Non-pigmented ciliary epithelial cell (primary cell): ENCODE measurements at regions not wholly inside any gene's neighbourhood (a gene's known extent, or its start where the extent isn't known, plus 50 kb on each side); places are given as distances from the start of the nearest gene placed in this dataset.
"Not testable (repeated sequence)": the region's sequence is repeated elsewhere in the genome, so short reads cannot be mapped to it uniquely, and the experiment has no call there.

Experiments used
- DNase-seq: peaks from one replicate; pipeline ENCODE4 v3.0.0-alpha.2; 2010; ENCODE audit warnings: low read depth

DNA sequence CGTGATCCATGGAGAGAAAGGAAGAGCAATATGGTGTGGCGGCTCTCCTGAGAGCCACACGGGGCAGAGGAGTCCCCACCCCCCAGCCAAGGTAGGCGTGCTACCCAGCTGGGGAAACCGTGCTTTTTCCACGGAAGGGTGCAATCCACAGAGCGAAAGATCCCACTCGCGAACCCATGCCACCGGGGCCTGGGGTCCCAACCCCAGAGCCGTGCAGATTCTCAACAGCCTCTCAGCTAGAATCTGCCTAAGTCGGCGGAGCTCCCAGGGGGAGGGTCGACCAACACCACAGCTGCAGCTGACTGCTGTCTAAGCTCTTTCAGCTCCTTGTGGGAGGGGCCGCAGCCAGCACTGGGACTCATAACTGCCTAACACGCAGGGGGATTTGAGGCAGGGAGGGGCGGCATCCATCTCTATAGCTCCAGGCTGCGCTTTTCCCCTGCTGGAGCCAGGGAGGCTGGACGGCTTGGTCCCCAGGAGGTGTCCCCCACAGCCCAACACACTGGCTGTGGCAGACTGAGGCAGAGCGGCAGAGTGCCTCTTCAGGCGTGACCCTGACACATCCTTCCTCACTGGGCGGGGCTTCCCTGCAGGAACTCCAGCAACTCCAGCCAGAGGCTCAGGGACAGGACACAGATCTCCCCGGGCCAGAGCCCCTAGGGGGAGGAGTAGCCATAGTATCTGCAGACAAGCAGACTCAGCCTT lies 107.6 kb upstream of the ZBTB20 start:
- DNase-seq, result no peak

DNA sequence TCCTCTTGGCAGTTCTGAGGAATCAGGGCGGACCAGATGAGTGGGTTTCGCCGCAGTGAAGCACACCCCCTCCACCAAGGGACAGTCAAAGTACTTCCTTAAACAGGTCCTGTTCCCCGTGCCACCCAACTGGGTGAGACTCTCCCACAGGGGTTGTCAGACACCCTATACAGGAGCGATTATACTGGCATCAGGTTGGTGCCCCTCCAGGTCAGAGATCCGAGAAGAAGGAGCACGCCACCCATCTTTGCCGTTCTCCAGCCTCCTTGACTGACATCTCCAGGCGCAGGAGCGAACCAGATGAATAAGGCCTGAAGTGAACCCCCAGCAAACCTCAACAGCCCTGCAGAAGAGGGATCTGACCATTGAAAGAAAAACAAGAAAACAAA lies 108.1 kb upstream of the ZBTB20 start:
- no peak for DNase-seq

DNA sequence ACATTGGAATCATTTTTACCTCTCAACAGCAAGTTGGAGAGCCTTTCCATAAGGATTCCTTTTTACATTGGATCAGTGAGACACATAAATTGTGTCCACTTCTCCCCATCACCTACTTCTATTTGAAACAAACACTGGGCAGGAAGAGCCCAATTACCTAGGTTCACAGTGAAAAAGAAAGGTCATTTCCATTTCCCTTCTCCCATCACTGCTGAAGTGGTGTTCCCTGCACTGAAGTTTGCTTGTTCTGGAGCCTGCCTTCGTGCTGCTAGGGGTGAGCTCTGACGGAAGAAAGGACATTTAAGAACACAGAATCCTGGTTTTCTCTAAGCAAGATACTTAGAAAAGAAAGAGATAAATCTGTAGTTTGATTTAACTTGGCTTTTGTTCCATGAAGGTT lies 123.8 kb upstream of the ZBTB20 start:
- DNase-seq, result no peak

- DNase-seq, result no peak
Observed at GRCh38 chr3:115272036-115272824, 125.1 kb upstream of the ZBTB20 start.

DNA sequence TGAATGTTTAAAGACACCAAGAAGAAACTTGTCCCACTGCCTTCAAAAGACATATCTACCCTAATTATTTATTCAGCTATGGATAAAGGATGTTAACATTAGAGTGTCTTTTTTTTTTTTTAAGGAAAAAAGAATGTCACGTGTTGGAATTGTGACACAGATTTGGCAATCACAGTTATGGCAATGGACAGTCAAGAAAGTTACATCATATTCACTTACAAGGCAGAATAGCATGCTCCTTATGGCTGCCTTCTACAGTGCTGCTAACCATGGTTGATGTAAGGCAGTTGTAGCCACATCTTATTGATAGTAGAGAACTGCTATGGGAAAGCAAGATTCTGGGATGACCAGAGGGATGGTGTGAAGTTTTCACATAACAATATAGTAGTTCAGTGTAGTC lies 128.8 kb upstream of the ZBTB20 start:
- no peak for DNase-seq

- DNase-seq, result no peak
Observed at GRCh38 chr3:115279939-115280338, 132.9 kb upstream of the ZBTB20 start.

DNA sequence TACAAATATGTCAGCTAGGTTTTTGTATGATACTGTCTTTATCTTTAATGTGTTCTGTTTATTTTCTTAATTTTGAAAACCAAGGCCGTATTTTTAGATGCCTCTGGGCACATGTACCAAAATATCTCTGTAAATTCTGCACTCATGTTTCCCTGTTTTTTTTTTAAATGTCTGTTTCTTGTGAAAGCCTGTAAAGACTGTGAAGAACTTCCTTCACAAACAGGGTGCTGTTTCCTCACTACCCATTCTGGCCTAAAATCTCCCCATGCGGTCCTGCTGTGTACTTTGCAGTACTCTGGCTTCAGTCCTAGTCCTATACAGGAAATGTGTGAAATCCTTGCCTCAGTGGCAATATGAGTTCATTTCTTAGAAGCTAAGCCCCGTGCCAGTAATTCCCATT lies 133.4 kb upstream of the ZBTB20 start:
- DNase-seq, result no peak

DNA sequence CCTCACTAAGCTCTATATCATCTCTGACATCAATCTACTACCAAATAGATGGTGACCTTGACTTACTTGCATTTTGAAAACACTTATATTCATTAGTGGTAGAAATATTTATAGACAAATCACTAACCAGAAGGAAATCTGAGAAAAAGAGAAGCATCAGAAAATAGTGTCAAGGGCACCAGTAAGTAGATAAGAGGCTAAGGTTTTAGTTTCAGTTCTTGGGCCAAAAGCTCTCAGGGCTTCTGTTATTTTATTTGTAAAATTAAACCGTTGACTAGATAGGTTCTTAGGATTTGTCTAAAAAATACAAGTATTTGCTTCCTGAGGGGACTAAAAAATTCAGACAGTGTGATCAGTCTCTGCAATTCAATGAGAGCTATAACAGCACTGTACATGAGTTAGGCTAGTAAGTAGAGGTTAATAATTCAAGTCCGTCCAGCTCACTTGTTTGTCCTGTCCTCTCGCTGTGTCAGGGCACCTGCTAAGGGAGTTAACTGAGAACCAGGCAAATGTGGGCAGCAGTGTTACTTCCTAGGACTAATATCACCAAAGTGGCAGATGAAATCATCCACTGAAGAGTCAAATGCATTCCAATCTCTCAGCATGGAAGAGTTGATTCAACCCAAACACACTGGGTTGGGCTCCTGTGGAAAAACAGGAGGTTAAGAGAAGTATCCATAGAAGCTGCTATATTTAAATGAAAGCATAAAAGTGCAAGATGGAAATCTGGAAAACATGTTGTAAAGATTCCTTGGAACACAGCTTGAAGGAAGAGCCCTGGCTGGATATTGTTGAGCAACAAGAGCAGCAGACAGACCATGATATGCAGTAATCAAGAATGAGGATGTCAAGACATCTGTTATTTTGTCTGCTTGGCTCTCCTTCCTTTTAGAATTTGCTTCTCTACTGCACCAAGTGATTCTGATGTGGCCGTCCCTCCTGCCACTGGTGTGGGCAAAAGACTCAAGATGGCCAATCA lies 134.9 kb upstream of the ZBTB20 start:
- no peak for DNase-seq

GRCh38 chr3:115284980-115285379 lies 137.9 kb upstream of the ZBTB20 start:
- no peak for DNase-seq

DNA sequence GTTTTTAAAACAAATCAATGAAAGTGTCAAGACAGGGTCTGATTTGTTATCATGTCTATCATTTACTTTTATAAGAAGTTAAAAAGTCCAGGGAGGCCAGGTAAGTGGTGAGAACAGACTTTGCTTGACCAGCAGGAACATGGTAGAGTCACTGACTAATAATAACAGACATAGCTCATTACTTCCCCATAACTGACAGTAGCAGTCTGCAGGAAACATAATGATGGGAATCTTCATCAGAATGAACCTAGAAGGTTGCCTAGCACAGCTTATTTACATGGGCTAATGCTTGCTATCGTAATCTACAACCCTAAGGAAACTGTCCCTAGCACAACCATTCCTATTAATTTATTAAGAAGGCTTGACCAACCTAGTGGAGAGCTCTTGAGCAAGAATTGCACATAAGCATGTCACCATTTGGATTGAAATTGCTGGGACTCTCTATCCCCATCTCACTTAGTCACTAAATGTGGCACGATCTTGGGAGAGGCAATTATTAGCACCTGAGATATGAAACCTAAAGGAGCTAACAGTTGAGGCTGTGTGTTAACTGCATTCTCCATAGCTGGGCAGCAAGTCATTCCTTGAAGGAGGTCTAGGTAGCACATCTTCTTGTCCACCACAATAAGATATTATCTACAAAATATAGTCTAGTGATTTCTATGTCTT lies 139.6 kb upstream of the ZBTB20 start:
- no peak for DNase-seq

DNA sequence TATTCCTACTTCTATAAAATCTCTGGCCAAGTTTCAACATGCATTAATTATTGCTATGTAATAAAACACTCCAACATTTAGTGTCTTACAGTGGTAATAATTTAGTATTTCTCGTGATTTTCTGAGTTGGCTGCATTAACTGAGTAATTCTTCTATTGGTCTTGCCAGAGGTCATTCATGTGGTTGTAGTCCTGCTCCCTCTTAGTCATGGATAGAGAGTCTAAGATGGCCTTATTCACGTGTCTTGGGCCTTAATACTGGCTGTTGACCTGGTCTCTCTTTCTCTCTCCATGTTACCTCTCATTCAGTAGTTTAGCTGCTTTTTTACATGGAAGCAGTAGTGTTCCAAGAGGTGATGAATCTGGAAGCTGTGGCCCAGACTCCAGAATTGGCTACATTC lies 140.1 kb upstream of the ZBTB20 start:
- DNase-seq, result no peak

- DNase-seq, result no peak
Observed at GRCh38 chr3:115292131-115292530, 145.0 kb upstream of the ZBTB20 start.

GRCh38 chr3:115292677-115293165 lies 145.6 kb upstream of the ZBTB20 start:
- DNase-seq, result no peak

DNA sequence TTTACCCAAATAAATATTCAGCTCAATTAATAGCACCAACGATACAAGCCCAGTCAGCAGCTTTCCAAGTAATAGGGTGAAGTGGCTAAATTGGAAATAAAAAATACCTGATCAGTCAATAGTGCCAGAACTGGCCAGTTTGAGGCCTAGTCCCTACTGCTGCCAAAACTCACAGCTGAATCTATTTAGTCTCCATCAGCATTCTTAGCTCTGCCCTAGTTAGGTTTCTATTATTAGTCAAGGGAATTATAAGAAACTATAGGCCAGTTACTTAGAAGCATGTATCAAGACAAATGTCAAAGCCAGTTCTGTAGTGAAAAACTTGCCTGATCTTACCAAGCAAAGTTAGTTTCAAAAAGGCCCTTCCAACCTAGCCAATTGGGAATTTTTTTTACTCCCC lies 146.2 kb upstream of the ZBTB20 start:
- no peak for DNase-seq

GRCh38 chr3:115301364-115301860 lies 154.3 kb upstream of the ZBTB20 start:
- DNase-seq, result no peak

DNA sequence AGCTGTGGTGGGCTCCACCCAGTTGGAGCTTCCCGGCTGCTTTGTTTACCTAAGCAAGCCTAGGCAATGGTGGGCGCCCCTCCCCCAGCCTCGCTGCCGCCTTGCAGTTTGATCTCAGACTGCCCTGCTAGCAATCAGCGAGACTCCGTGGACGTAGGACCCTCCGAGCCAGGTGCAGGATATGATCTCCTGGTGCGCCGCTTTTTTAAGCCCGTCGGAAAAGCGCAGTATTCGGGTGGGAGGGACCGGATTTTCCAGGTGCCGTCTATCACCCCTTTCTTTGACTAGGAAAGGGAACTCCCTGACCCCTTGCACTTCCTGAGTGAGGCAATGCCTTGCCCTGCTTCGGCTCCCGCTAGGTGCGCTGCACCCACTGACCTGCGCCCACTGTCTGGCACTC lies 170.9 kb upstream of the ZBTB20 start:
- DNase-seq, result not testable (repeated sequence)

GRCh38 chr3:115321400-115321805 lies 174.3 kb upstream of the ZBTB20 start:
- DNase-seq, result peak; percentile 60

GRCh38 chr3:115322901-115323300 lies 175.8 kb upstream of the ZBTB20 start:
- no peak for DNase-seq

- DNase-seq, result no peak
Observed at GRCh38 chr3:115323380-115323779, 176.3 kb upstream of the ZBTB20 start.

- no peak for DNase-seq
Observed at GRCh38 chr3:115324056-115324455, 177.0 kb upstream of the ZBTB20 start.

DNA sequence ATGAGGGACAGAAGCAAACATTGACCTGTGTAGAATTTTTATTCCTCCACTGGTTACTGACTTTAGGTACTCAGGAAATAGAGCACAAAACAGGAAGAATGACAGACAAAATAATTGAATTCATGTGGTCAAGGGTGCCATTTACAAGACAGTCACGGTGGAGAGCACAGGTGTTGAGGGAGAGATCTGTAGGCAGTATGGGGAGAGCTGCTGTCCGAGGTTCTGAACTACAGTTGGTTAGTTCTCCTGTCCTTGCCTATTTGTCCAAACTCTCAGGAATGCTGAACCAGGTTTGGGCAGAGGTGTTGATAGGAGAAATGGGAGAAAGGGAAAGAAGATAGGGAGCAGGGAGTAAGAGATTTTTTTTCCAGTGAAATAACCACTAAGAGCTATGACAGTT lies 178.5 kb upstream of the ZBTB20 start:
- no peak for DNase-seq

GRCh38 chr3:115330430-115330829 lies 183.3 kb upstream of the ZBTB20 start:
- DNase-seq, result peak; percentile 55
